ENCODE measurements at regions not wholly inside any gene's neighbourhood (a gene's known extent, or its start where the extent isn't known, plus 50 kb on each side); places are given as distances from the start of the nearest gene placed in this dataset.
"Not testable (repeated sequence)": the region's sequence is repeated elsewhere in the genome, so short reads cannot be mapped to it uniquely, and the experiment has no call there.

- peak; percentile 54 for DNase-seq (ENCODE audit: extremely low read depth, low read depth)
Measured at GRCh38 chr4:23038626-23039491, 346.1 kb downstream of the GBA3 start.

GRCh38 chr4:23036921-23037495 lies 344.3 kb downstream of the GBA3 start:
- peak; percentile 89 for DNase-seq (ENCODE audit: extremely low read depth, low read depth)

- peak; percentile 95 for DNase-seq (ENCODE audit: extremely low read depth, low read depth)
Measured at GRCh38 chr4:23036503-23036902, 343.8 kb downstream of the GBA3 start.

- no peak for DNase-seq (ENCODE audit: extremely low read depth, low read depth)
Measured at GRCh38 chr4:23035521-23036056, 342.9 kb downstream of the GBA3 start.

DNA sequence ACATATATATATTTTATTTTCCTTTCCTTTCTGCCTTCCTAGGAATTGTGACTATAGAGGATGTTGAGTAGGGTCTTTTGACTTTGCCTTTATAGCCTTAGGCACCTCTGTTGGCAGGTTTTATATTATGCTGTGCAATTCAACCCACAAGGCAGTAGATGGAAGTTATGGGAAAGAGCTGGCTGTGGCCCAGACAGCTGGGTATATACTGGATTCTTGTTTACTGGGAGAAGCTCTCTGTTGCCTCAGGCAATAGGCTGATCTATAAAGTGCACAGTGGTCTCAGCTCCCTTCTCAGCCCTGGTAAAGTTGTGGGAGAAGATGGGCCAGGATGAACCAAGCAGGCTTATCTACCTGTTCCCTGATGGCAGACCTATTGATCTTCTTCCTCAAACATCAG lies 342.0 kb downstream of the GBA3 start:
- no peak for DNase-seq (ENCODE audit: extremely low read depth, low read depth)

- DNase-seq (ENCODE audit: extremely low read depth, low read depth): no peak
Measured at GRCh38 chr4:23033796-23034195, 341.1 kb downstream of the GBA3 start.

DNA sequence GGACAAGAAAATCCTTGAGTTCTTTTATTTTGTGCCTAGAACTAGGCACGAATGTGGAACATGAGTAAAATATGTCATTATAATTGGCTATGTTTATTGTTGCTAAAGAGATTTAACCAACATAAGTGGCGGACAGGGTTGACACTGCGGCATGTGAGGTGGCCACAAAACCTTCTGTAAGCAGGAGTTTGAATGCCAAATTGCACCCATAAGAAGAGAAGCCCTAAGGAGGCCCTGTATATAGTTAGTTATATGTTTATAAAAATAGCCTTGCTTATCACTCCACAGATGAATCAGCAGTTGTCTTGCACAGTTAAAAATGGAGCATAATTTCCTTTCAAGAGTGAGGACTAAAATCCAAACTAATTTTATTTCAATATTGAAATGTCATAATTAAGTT lies 336.1 kb downstream of the GBA3 start:
- no peak for DNase-seq (ENCODE audit: extremely low read depth, low read depth)

DNA sequence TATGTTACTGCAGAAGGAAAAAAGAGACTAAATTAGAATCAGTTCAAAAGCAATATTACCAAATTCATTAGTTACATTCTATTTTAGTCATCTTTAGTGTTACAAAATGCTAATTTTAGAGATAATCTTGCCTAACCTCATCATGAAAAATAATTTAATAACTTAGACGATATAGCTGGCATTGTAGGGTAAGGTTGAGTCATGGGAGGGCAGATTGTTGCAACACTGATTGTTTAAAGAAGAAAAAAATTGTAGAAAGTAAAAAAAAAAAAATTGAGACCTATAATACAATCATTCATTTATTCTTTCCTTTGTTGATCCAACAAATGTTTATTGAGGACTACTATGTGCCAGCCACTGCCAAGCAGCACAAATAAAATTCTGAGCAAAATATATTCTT lies 330.9 kb downstream of the GBA3 start:
- no peak for DNase-seq (ENCODE audit: extremely low read depth, low read depth)

- DNase-seq (ENCODE audit: extremely low read depth, low read depth): peak; percentile 81
Measured at GRCh38 chr4:23023121-23023520, 330.4 kb downstream of the GBA3 start.

- DNase-seq (ENCODE audit: extremely low read depth, low read depth): peak; percentile 99
Measured at GRCh38 chr4:23022032-23022431, 329.3 kb downstream of the GBA3 start.

DNA sequence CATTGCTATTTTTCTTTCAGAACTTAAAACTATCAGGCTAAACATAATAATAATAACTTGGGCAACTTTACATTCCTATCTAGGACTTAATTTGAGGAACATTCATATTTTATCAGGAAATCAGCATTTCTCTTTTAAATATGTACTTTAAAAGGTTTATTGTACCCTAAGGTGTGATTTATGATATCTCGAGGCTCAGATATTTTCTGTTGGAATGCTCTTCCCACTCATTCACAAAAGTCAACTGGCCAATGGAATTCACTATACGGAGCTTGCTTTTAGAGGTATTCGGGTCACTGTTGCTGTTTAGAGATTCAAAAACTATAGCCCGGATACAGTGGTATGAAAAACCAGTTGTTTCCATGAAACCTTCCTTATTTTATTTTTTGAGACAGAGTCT lies 328.3 kb downstream of the GBA3 start:
- DNase-seq (ENCODE audit: extremely low read depth, low read depth): no peak

DNA sequence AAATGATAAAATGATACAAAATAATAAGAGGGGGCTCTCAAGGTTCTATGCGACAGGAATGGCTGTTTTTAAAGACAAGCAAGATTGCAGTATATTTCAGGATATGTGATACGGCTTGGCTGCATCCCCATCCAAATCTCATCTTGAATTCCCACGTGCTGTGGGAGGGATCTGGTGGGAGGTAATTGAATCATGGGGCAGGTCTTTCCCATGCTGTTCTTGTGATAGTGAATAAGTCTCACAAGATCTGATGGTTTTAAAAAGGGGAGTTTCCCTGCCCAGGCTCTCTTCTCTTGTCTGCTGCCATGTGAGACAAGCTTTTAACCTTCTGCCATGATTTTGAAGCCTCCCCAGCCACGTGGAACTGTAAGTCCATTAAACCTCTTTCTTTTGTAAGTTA lies 327.7 kb downstream of the GBA3 start:
- DNase-seq (ENCODE audit: extremely low read depth, low read depth): not testable (repeated sequence)

DNA sequence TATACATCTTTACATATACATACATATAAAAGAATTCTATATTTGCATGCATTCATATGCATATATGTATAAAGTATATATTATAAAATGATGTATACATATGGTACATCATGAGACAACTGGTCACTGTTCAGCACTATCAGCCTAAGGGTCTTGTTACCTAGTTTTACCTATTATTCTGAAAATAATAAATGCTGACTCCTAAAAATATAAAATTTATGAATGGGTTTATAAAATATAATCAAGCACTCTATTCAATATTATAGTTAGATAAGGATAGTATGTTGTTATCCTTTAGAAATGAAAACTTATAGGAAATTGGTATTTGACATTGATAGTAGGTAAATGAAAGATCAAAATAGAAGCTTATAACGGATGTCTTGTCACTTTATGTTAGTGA lies 324.2 kb downstream of the GBA3 start:
- no peak for DNase-seq (ENCODE audit: extremely low read depth, low read depth)

DNA sequence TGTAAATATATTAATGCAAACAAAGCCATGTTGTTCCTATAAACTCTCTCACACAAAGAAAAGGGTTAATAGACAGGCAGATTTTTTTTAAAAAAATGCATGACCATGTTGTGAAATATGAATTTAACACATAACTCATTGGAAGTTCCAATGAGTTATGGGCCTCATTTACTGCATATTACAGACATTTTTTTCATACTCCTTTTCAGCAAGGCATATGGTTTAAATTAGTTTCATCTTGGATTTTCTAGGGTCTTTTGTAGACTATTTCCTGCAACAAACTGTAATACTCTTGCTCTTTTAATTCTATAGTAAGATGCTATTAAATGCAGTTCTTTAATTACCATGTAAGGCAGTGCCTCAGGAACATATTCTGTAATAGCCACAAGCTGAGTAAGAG lies 323.1 kb downstream of the GBA3 start:
- no peak for DNase-seq (ENCODE audit: extremely low read depth, low read depth)

GRCh38 chr4:23009093-23009492 lies 316.4 kb downstream of the GBA3 start:
- no peak for DNase-seq (ENCODE audit: extremely low read depth, low read depth)

DNA sequence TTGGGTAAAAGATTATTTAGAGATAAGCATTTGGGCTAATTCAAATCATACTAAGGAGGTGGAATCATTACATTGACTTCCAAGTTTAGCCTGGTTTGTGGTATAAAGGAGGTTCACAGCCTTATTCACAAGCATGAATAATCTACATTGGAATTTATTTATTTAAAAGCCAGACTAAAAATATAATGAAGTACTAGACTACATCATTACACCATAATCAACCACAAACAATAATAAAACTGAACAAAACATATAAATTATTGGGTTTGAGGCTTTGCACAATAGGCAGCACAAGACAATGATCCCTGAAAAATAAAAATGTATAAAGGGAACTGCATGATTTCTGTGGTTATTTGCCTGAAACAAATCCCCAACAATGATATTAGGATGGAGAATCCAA lies 314.0 kb downstream of the GBA3 start:
- no peak for DNase-seq (ENCODE audit: extremely low read depth, low read depth)

DNA sequence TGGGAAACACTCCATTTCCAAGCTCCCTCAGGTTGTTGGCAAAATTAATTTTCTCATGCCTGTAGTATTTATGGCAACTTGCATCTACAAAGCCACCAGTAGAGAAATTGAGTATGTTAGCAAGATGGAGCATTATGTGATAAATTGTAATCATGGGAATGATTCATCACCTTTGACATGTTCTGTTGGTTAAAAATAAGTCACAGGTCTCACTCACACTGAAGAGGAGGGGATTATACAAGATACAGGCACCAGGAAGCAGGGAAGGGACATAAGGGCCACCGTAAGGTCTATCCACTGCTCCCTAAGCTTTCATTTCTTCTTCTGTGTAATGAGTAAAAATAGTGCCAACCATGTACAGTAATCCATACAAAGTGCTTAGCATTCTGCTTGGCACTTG lies 313.0 kb downstream of the GBA3 start:
- DNase-seq (ENCODE audit: extremely low read depth, low read depth): no peak

- DNase-seq (ENCODE audit: extremely low read depth, low read depth): no peak
Measured at GRCh38 chr4:23001478-23001877, 308.7 kb downstream of the GBA3 start.

GRCh38 chr4:22999419-22999818 lies 306.7 kb downstream of the GBA3 start:
- no peak for DNase-seq (ENCODE audit: extremely low read depth, low read depth)

DNA sequence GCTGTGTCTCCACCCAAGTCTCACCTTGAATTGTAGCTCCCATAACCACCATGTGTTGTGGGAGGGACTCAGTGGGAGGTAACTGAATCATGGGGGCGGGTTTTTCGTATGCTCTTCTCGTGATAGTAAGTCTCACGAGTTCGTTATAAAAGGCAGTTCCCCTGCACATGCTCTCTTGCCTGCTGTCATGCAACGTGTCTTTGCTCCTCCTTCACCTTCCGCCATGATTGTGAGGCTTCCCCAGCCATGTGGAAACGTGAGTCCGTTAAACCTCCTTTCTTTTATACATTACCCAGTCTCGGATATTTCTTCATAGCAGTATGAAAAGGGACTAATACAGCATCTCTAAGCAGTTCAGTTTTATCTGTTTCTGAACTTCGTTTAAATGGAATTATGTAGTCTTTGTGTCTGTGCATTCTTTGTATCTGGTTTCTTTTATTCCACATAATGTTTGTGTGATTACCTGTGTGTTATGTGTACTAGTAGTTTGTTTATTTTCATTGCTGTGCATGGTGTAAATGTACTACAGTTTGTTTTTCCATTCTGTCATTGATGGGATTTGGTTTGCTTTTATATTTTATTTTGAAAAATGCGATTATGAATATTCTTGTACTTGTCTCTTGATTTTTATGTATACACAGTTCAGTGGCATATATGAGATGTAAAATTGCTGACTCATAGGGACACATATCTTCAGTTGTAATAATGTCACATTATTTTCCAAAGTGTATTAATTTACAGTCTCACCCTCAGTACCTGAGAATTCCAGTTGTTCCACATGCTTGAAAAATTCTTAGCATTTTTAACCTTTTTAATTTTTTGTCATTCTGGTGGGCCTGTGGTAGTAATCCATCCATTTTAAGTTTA lies 304.9 kb downstream of the GBA3 start:
- DNase-seq (ENCODE audit: extremely low read depth, low read depth): no peak

DNA sequence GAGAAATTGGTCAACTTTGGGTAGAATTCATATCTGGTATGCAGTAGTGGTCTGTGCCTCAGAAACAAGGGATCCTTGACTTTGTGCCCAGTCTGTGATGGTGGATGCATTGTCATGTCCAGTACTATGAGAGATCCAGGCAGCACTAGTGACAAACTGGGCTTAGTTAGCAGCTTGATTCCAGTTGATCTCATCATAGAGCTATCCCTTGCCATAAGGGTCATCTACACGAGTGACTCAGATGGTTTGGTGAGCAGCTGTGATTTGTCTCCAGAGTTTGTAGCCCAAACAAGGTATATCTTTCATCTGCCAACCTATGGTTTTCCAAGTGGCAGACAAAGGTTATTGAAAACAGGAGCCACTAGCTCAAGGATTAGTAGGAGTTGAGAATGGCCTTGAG lies 298.8 kb downstream of the GBA3 start:
- DNase-seq (ENCODE audit: extremely low read depth, low read depth): no peak

Measured in NCI-H460 (cell line).